B cell (primary cell): ENCODE measurements at regions not wholly inside any gene's neighbourhood (a gene's known extent, or its start where the extent isn't known, plus 50 kb on each side); places are given as distances from the start of the nearest gene placed in this dataset.

Experiments used
- ATAC-seq: fragments of 200-7000 bp; cut with Tn5 transposase; one replicate; pipeline ENCODE4 v1.10.0; 2021; ENCODE audit warnings: low read depth, mild to moderate bottlenecking, moderate number of reproducible peaks, moderate library complexity
- CTCF ChIA-PET: fragments of 350-600 bp; sonication (Branson Sonifier 250); formaldehyde crosslinking; loops from one replicate; lab custom pipeline; 2021; ENCODE audit warnings: antibody characterized with exemption, inconsistent platforms; lab: Charles Lee
- POLR2A ChIA-PET: fragments of 350-600 bp; sonication (Branson Sonifier 250); formaldehyde crosslinking; loops from one replicate; lab custom pipeline; 2021; ENCODE audit warnings: antibody characterized with exemption; lab: Charles Lee
- DNase-seq: peaks from one replicate; pipeline ENCODE4 v3.0.0; 2013
- H2AFZ ChIP-seq: 2 replicates; pipeline ENCODE4 v1.6.1; 2012; ENCODE audit warnings: mild to moderate bottlenecking, low read depth, low read length; ENCODE audit not compliant: insufficient read depth, poor library complexity, severe bottlenecking
- H3K27ac ChIP-seq, 2 donors: 1 replicate in 1 of 2; 2 replicates in 1 of 2; pipeline ENCODE4 v1.5.1; 2012 to 2013; ENCODE audit warnings: low read length in 2 of 2, mild to moderate bottlenecking in 2 of 2, moderate library complexity in 1 of 2
- H3K27me3 ChIP-seq, 4 experiments: fragments of 200-600 bp in 1 of 4; sonication (generic) in 1 of 4; replicated peaks in 1 of 4; 1 replicate in 2 of 4; 2 replicates in 2 of 4; pipeline versions ENCODE4 v1.6.1 to v1.7.0; 2013 to 2016; ENCODE audit warnings: low read length in 3 of 4, mild to moderate bottlenecking in 2 of 4, mixed read lengths in 1 of 4, moderate library complexity in 1 of 4; ENCODE audit not compliant: insufficient read depth in 4 of 4, control insufficient read depth in 3 of 4; ENCODE audit errors: control extremely low read depth in 1 of 4
- H3K36me3 ChIP-seq, 2 experiments: replicated peaks in 1 of 2; 1 replicate in 1 of 2; 2 replicates in 1 of 2; pipeline versions ENCODE4 v1.6.1 to v1.7.1; 2013; ENCODE audit warnings: low read length in 1 of 2; ENCODE audit not compliant: insufficient read depth in 2 of 2, control insufficient read depth in 1 of 2; ENCODE audit errors: control extremely low read depth in 1 of 2, extremely low read depth in 1 of 2
- H3K4me1 ChIP-seq, 2 donors: fragments of 200-600 bp in 1 of 2; sonication (generic) in 1 of 2; 1 replicate in 1 of 2; 2 replicates in 1 of 2; pipeline versions ENCODE4 v1.5.1 to v1.6.1; 2013 to 2017; ENCODE audit warnings: low read length in 2 of 2; ENCODE audit not compliant: control insufficient read depth in 2 of 2, insufficient read depth in 2 of 2
- H3K4me2 ChIP-seq: replicated peaks from 2 replicates; pipeline ENCODE3; 2012; ENCODE audit warnings: mild to moderate bottlenecking, low read depth, low read length; ENCODE audit not compliant: poor library complexity, severe bottlenecking
- H3K4me3 ChIP-seq, 5 experiments: fragments of 200-600 bp in 1 of 5; sonication (generic) in 1 of 5; 1 replicate in 3 of 5; 2 replicates in 2 of 5; pipeline versions ENCODE4 v1.5.1 to v1.7.0; 2011 to 2016; ENCODE audit warnings: low read length in 4 of 5, mild to moderate bottlenecking in 4 of 5, low read depth in 2 of 5, control low read depth in 1 of 5, moderate library complexity in 1 of 5; ENCODE audit not compliant: insufficient read depth in 1 of 5; ENCODE audit errors: control extremely low read depth in 1 of 5, extremely low read depth in 1 of 5
- H3K79me2 ChIP-seq: fragments of 200-600 bp; sonication (generic); one replicate; pipeline ENCODE4 v1.6.0; 2016; ENCODE audit warnings: low read length; ENCODE audit not compliant: control insufficient read depth, insufficient read depth
- H3K9ac ChIP-seq: fragments of 200-600 bp; sonication (generic); 2 replicates; pipeline ENCODE4 v1.6.1; 2017; ENCODE audit warnings: mild to moderate bottlenecking, low read length, moderate library complexity
- H3K9me3 ChIP-seq, 3 donors: one replicate each; pipeline versions ENCODE4 v1.6.1 to v1.7.1; 2013; ENCODE audit warnings: low read length in 2 of 3; ENCODE audit not compliant: control insufficient read depth in 2 of 3, insufficient read depth in 1 of 3; ENCODE audit errors: control extremely low read depth in 1 of 3
- H4K20me1 ChIP-seq: 2 replicates; pipeline ENCODE4 v1.6.0; 2012; ENCODE audit warnings: mild to moderate bottlenecking, low read length; ENCODE audit not compliant: insufficient read depth, control insufficient read depth, poor library complexity, severe bottlenecking
- H3K27ac Mint-ChIP-seq: one replicate; pipeline ENCODE4 v1.8.0; 2021; ENCODE audit warnings: mixed read lengths
- H3K27me3 Mint-ChIP-seq: one replicate; pipeline ENCODE4 v1.8.0; 2021; ENCODE audit warnings: mixed read lengths
- H3K4me1 Mint-ChIP-seq: one replicate; pipeline ENCODE4 v1.8.0; 2021; ENCODE audit warnings: mixed read lengths
- H3K4me3 Mint-ChIP-seq: one replicate; pipeline ENCODE4 v1.8.0; 2021; ENCODE audit warnings: mixed read lengths
- H3K9me3 Mint-ChIP-seq: one replicate; pipeline ENCODE4 v1.8.0; 2022; ENCODE audit warnings: mixed read lengths; ENCODE audit not compliant: insufficient read depth
- CTCF ChIP-seq: fragments of 200-600 bp; IDR thresholded peaks from one replicate; pipeline ENCODE4 v1.8.0; 2022; ENCODE audit warnings: antibody characterized with exemption, mild to moderate bottlenecking
- EZH2 ChIP-seq: IDR thresholded peaks from 2 replicates; pipeline ENCODE4 v1.6.1; 2012; ENCODE audit warnings: borderline replicate concordance, low read depth, mild to moderate bottlenecking, moderate library complexity, low read length; ENCODE audit not compliant: insufficient read depth, poor library complexity, severe bottlenecking
- WGBS: methylation state at CpG from one replicate; pipeline ENCODE4 v1.1.5; 2013; ENCODE audit warnings: missing lambda C conversion rate; ENCODE audit not compliant: insufficient coverage; 5-methylcytosine and 5-hydroxymethylcytosine counted together
- intact Hi-C: fragments of 100-400 bp; cut with micrococcal nuclease; formaldehyde crosslinking; loops from one replicate; pipeline ENCODE4 v1.10.0; 2022

- POLR2A ChIA-PET = no interaction called here
- no peak overlapping the region for H3K4me3 Mint-ChIP-seq
- H3K9ac ChIP-seq = no peak overlapping the region
- intact Hi-C loops = no loop called here
- H3K9me3 Mint-ChIP-seq = no peaks in the 10 kb centered on the region
- DNase-seq (no peak), ATAC-seq (no peak)
- no peak overlapping the region for H2AFZ ChIP-seq
- no peak for TF ChIP-seq CTCF
- no peak for TF ChIP-seq EZH2
- no peaks in the 10 kb centered on the region for H3K4me1 Mint-ChIP-seq
- no peaks in the 10 kb centered on the region for H3K79me2 ChIP-seq
- H3K27ac Mint-ChIP-seq = no peak overlapping the region
- CTCF ChIA-PET = no interaction called here
- no peaks in the 10 kb centered on the region for H3K9me3 ChIP-seq
- H3K4me3 ChIP-seq = no peak overlapping the region
- peaks cover 3% of the 10 kb centered on the region for H3K27me3 Mint-ChIP-seq
- H3K4me1 ChIP-seq = no peaks in the 10 kb centered on the region
- no peaks in the 10 kb centered on the region for H3K27me3 ChIP-seq
- no CpG with 5 or more reads among the region's 4 CpGs for WGBS
- H4K20me1 ChIP-seq = no peaks in the 10 kb centered on the region
- no peaks in the 10 kb centered on the region for H3K36me3 ChIP-seq
- no peak overlapping the region for H3K4me2 ChIP-seq
- H3K27ac ChIP-seq = no peak overlapping the region
Measured at GRCh38 chrX:25125483-25125882, 109.7 kb upstream of the ARX start.

GRCh38 chrX:25124391-25124790 lies 108.6 kb upstream of the ARX start:
- no peak overlapping the region for H3K9ac ChIP-seq
- no peak for ATAC-seq
- Mint-ChIP-seq H3K27me3 (peaks cover 3% of the 10 kb centered on the region), H3K27ac (no peak overlapping the region), H3K9me3 (no peaks in the 10 kb centered on the region), H3K4me3 (no peak overlapping the region), H3K4me1 (no peaks in the 10 kb centered on the region)
- no peak overlapping the region for H3K4me3 ChIP-seq
- H3K4me1 ChIP-seq = no peaks in the 10 kb centered on the region
- H3K4me2 ChIP-seq = no peak overlapping the region
- no peaks in the 10 kb centered on the region for H4K20me1 ChIP-seq
- DNase-seq = no peak
- CTCF ChIA-PET = no interaction called here
- no CpG with 5 or more reads among the region's 2 CpGs for WGBS
- TF ChIP-seq EZH2 = no peak
- TF ChIP-seq CTCF = no peak
- H3K27me3 ChIP-seq = no peaks in the 10 kb centered on the region
- no peaks in the 10 kb centered on the region for H3K9me3 ChIP-seq
- no peaks in the 10 kb centered on the region for H3K36me3 ChIP-seq
- no peak overlapping the region for H3K27ac ChIP-seq
- POLR2A ChIA-PET = no interaction called here
- H3K79me2 ChIP-seq = no peaks in the 10 kb centered on the region
- intact Hi-C loops = no loop called here
- H2AFZ ChIP-seq = no peak overlapping the region
